A549 (cell line): ENCODE measurements at regions not wholly inside any gene's neighbourhood (a gene's known extent, or its start where the extent isn't known, plus 50 kb on each side); places are given as distances from the start of the nearest gene placed in this dataset.

Source experiments
- ATAC-seq, 2 experiments: fragments of 200-7000 bp in 1 of 2; fragments of >200 bp in 1 of 2; cut with Nextera tagmentation in 1 of 2; cut with Tn5 transposase in 1 of 2; 3 replicates each; pipeline versions ENCODE4 v1.8.0 to v1.9.1; 2018 to 2020; ENCODE audit warnings: mild to moderate bottlenecking in 1 of 2, moderate library complexity in 1 of 2
- CTCF ChIA-PET: fragments of 300-600 bp; sonication (Branson Sonifier 250); formaldehyde crosslinking; extraction: SDS; loops from one replicate; lab custom pipeline; 2021; ENCODE audit warnings: antibody characterized with exemption, inconsistent platforms; lab: Yijun Ruan, JAX
- POLR2A ChIA-PET: fragments of 350-600 bp; formaldehyde crosslinking; extraction: SDS; loops from one replicate; lab custom pipeline; 2021; ENCODE audit warnings: antibody characterized with exemption, inconsistent platforms; lab: Yijun Ruan, JAX
- DNase-seq, 2 experiments: peaks; one replicate each; pipeline versions ENCODE4 v3.0.0 to v3.0.0-alpha.2; 2011 to 2016; ENCODE audit warnings: low read depth in 1 of 2, low spot score in 1 of 2
- FAIRE-seq: peaks from 2 replicates; lab custom pipeline; 2011; peaks lifted over from hg19 to GRCh38; lab: Jason Lieb, UNC
- H3K27ac ChIP-seq, 2 experiments: fragments of >200 bp; sonication (Bioruptor Twin); formaldehyde crosslinking; 3 replicates each; pipeline ENCODE4 v1.5.1; 2016 to 2017
- H3K4me1 ChIP-seq: fragments of >200 bp; sonication (Bioruptor Twin); formaldehyde crosslinking; 3 replicates; pipeline ENCODE4 v1.6.1; 2016
- H3K4me2 ChIP-seq: fragments of >200 bp; sonication (Bioruptor Twin); formaldehyde crosslinking; 3 replicates; pipeline ENCODE4 v1.6.1; 2016
- H3K4me3 ChIP-seq: fragments of >200 bp; sonication (Bioruptor Twin); formaldehyde crosslinking; 3 replicates; pipeline ENCODE4 v1.5.1; 2016
- H3K9me3 ChIP-seq: fragments of >200 bp; sonication (Bioruptor Twin); formaldehyde crosslinking; 3 replicates; pipeline ENCODE4 v1.6.1; 2016
- CBX8 ChIP-seq: fragments of 200-600 bp; sonication (generic); IDR thresholded peaks from 2 replicates; pipeline ENCODE4 v1.6.1; 2016
- CHD4 ChIP-seq: fragments of 200-600 bp; sonication (generic); IDR thresholded peaks from 2 replicates; pipeline ENCODE4 v1.6.1; 2016; ENCODE audit warnings: antibody characterized with exemption, mild to moderate bottlenecking, borderline replicate concordance
- CTCF ChIP-seq: fragments of >200 bp; sonication (Bioruptor Twin); formaldehyde crosslinking; IDR thresholded peaks from 3 replicates; pipeline ENCODE4 v1.5.1; 2016
- EHF ChIP-seq: fragments of 250-450 bp; sonication (Bioruptor Pico); IDR thresholded peaks from 2 replicates; pipeline ENCODE4 v1.5.0; 2020; ENCODE audit warnings: mild to moderate bottlenecking
- ESRRA ChIP-seq: fragments of 150-350 bp; IDR thresholded peaks from 2 replicates; pipeline ENCODE4 v1.6.1; 2014; ENCODE audit warnings: mild to moderate bottlenecking, low read length, borderline replicate concordance
- FOXS1 ChIP-seq: fragments of 250-450 bp; sonication (Bioruptor Pico); IDR thresholded peaks from 2 replicates; pipeline ENCODE4 v1.5.0; 2020; ENCODE audit warnings: mild to moderate bottlenecking, moderate library complexity
- HDAC2 ChIP-seq: fragments of 200-600 bp; sonication (generic); IDR thresholded peaks from 2 replicates; pipeline ENCODE4 v1.6.1; 2016
- HES2 ChIP-seq: fragments of >200 bp; sonication (Bioruptor Twin); formaldehyde crosslinking; IDR thresholded peaks from 2 replicates; pipeline ENCODE4 v1.6.1; 2016
- MAFK ChIP-seq: fragments of 450-650 bp; IDR thresholded peaks from 2 replicates; pipeline ENCODE4 v1.6.1; 2014; ENCODE audit not compliant: partially characterized antibody
- MAZ ChIP-seq: fragments of 150-350 bp; IDR thresholded peaks from 2 replicates; pipeline ENCODE4 v1.6.1; 2014; ENCODE audit warnings: antibody characterized with exemption, low read depth, low read length, borderline replicate concordance
- MYC ChIP-seq: IDR thresholded peaks from 2 replicates; pipeline ENCODE4 v1.6.1; 2012; ENCODE audit warnings: mild to moderate bottlenecking, inconsistent platforms, low read length, improper control_type of control experiment, borderline replicate concordance
- NFE2L2 ChIP-seq: fragments of 150-350 bp; conservative IDR thresholded peaks from 2 replicates; pipeline ENCODE4 v1.6.1; 2014; ENCODE audit warnings: low read length
- NPAS2 ChIP-seq: fragments of 250-450 bp; sonication (Bioruptor Pico); IDR thresholded peaks from 2 replicates; pipeline ENCODE4 v1.8.0; 2022; ENCODE audit warnings: mild to moderate bottlenecking, moderate library complexity, borderline replicate concordance
- NR3C1 ChIP-seq: fragments of >200 bp; sonication (Bioruptor Twin); formaldehyde crosslinking; IDR thresholded peaks from 3 replicates; pipeline ENCODE4 v1.6.1; 2017
- RAD21 ChIP-seq, 2 experiments: fragments of >200 bp in 1 of 2; sonication (Bioruptor Twin) in 1 of 2; formaldehyde crosslinking in 1 of 2; IDR thresholded peaks in 1 of 2; conservative IDR thresholded peaks in 1 of 2; 2 replicates in 1 of 2; 3 replicates in 1 of 2; pipeline ENCODE4 v1.6.1; 2012 to 2018; ENCODE audit warnings: inconsistent platforms in 1 of 2
- REST ChIP-seq: fragments of 200-600 bp; sonication (generic); IDR thresholded peaks from 2 replicates; pipeline ENCODE4 v1.6.1; 2016; ENCODE audit warnings: antibody characterized with exemption, mild to moderate bottlenecking, moderate library complexity
- SREBF2 ChIP-seq: fragments of 450-650 bp; IDR thresholded peaks from 2 replicates; pipeline ENCODE4 v1.6.1; 2014; ENCODE audit warnings: mild to moderate bottlenecking, moderate library complexity
- TP53 ChIP-seq: fragments of 250-450 bp; sonication (Bioruptor Pico); IDR thresholded peaks from 2 replicates; pipeline ENCODE4 v1.5.0; 2021; ENCODE audit warnings: mild to moderate bottlenecking, moderate library complexity
- USF2 ChIP-seq: fragments of 450-650 bp; IDR thresholded peaks from 2 replicates; pipeline ENCODE4 v1.6.1; 2014; ENCODE audit warnings: antibody characterized with exemption
- ZC3H11A ChIP-seq: fragments of 450-650 bp; IDR thresholded peaks from 2 replicates; pipeline ENCODE4 v1.6.1; 2014; ENCODE audit warnings: antibody characterized with exemption, mild to moderate bottlenecking
- ZFP36 ChIP-seq: fragments of 450-650 bp; IDR thresholded peaks from 2 replicates; pipeline ENCODE4 v1.6.1; 2014; ENCODE audit warnings: borderline replicate concordance; ENCODE audit not compliant: partially characterized antibody
- ZNF302 ChIP-seq: fragments of 250-450 bp; sonication (Bioruptor Pico); IDR thresholded peaks from 2 replicates; pipeline ENCODE4 v1.9.0; 2021; ENCODE audit warnings: inconsistent platforms, mild to moderate bottlenecking, moderate library complexity
- ZSCAN20 ChIP-seq: fragments of 250-450 bp; sonication (Bioruptor Pico); IDR thresholded peaks from 2 replicates; pipeline ENCODE4 v1.8.0; 2022; ENCODE audit warnings: mild to moderate bottlenecking, moderate library complexity
- WGBS: methylation state at CpG from one replicate; pipeline ENCODE4 v1.1.6; 2017; ENCODE audit errors: missing lambda C conversion rate; 5-methylcytosine and 5-hydroxymethylcytosine counted together
- TF ChIP-seq, protein P1 (sequence below): fragments of 250-450 bp; sonication (Bioruptor Pico); IDR thresholded peaks from 2 replicates; pipeline ENCODE4 v1.5.0; 2021; ENCODE audit warnings: mild to moderate bottlenecking, moderate library complexity, borderline replicate concordance
- TF ChIP-seq, protein P2 (sequence below): fragments of 250-450 bp; sonication (Bioruptor Pico); IDR thresholded peaks from 2 replicates; pipeline ENCODE4 v1.5.0; 2020; ENCODE audit warnings: low read depth, mild to moderate bottlenecking, moderate library complexity

- no peak for TF ChIP-seq ESRRA
- TF ChIP-seq RAD21 (conservative IDR thresholded peaks at IDR 0.05 in 1 of 2, IDR thresholded peaks at IDR 0.05 in 1 of 2), result no peak
- TF ChIP-seq HES2, result no peak
- TF ChIP-seq USF2, result no peak
- TF ChIP-seq ZSCAN20 (CRISPR knock-in tag), result no peak
- TF ChIP-seq HDAC2, result no peak
- no peak for TF ChIP-seq NR3C1
- TF ChIP-seq MAZ, result no peak
These were observed 68.7 kb upstream of the NPTX2 start (continued) for GRCh38 chr7:98548370-98548769.

DNA sequence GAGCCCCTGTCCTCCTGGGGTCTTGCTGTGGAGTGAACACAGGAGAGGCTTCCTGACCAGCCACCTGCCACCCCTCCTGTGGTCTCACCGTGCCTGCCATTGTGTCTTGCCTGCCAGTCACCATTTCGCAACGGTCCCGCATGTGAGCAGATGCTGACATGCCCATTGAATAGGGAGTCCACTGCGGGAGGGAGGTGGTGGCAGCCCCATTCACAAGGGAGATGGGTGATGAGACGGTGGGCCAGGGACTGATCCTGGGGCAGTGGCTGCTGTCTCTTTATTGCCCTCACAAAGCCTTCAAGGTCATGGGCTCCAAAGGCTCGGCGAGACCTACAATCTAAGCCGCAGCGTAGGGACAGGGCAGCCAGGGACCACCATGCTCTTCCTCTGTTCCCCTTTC is 76.0 kb upstream of the NPTX2 start:
- no peak overlapping the region for H3K4me3 ChIP-seq

More for the DNA sequence above, 76.0 kb upstream of the NPTX2 start:
- H3K4me1 ChIP-seq, result no peaks in the 10 kb centered on the region
- 37% methylated on average over 10 of the region's 10 CpGs for WGBS
- no peak for DNase-seq
- TF ChIP-seq REST (no peak), CHD4 (no peak), MYC (no peak), NFE2L2 (no peak), ZFP36 (no peak), EHF (no peak), CBX8 (no peak), FOXS1 (CRISPR knock-in tag) (no peak), HES2 (no peak), MAFK (no peak), ZC3H11A (no peak), ZNF302 (no peak), TP53 (no peak), SREBF2 (no peak), CTCF (no peak), NPAS2 (CRISPR knock-in tag) (no peak)
- TF ChIP-seq, protein P1, sequence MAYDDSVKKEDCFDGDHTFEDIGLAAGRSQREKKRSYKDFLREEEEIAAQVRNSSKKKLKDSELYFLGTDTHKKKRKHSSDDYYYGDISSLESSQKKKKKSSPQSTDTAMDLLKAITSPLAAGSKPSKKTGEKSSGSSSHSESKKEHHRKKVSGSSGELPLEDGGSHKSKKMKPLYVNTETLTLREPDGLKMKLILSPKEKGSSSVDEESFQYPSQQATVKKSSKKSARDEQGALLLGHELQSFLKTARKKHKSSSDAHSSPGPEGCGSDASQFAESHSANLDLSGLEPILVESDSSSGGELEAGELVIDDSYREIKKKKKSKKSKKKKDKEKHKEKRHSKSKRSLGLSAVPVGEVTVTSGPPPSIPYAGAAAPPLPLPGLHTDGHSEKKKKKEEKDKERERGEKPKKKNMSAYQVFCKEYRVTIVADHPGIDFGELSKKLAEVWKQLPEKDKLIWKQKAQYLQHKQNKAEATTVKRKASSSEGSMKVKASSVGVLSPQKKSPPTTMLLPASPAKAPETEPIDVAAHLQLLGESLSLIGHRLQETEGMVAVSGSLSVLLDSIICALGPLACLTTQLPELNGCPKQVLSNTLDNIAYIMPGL (CRISPR knock-in tag), result no peak
- TF ChIP-seq, protein P2, sequence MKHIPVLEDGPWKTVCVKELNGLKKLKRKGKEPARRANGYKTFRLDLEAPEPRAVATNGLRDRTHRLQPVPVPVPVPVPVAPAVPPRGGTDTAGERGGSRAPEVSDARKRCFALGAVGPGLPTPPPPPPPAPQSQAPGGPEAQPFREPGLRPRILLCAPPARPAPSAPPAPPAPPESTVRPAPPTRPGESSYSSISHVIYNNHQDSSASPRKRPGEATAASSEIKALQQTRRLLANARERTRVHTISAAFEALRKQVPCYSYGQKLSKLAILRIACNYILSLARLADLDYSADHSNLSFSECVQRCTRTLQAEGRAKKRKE (CRISPR knock-in tag), result no peak
- TF ChIP-seq, all 56 proteins: peak for 0
- ATAC-seq (no peak), FAIRE-seq (no peak)
- ChIA-PET POLR2A (interaction anchor here (1.6 kb wide), 1 partner anchor 25 kb away, joined by 3 read pairs; no protein-coding TSS in a partner anchor), CTCF (no interaction called here)
- H3K4me2 ChIP-seq, result no peak overlapping the region
- H3K27ac ChIP-seq, result no peak overlapping the region
- no peaks in the 10 kb centered on the region for H3K9me3 ChIP-seq
